Stimulated activated CD8-positive, alpha-beta memory T cell treated with anti-CD3 and anti-CD28 coated beads, Interleukin-4, amount 100 ng/mL, for 24 hours (primary cell): ENCODE measurements at regions not wholly inside any gene's neighbourhood (a gene's known extent, or its start where the extent isn't known, plus 50 kb on each side); places are given as distances from the start of the nearest gene placed in this dataset.

Source experiments
- DNase-seq: peaks from one replicate; pipeline ENCODE4 v3.0.0-alpha.2; 2020; ENCODE audit warnings: low read depth

DNA sequence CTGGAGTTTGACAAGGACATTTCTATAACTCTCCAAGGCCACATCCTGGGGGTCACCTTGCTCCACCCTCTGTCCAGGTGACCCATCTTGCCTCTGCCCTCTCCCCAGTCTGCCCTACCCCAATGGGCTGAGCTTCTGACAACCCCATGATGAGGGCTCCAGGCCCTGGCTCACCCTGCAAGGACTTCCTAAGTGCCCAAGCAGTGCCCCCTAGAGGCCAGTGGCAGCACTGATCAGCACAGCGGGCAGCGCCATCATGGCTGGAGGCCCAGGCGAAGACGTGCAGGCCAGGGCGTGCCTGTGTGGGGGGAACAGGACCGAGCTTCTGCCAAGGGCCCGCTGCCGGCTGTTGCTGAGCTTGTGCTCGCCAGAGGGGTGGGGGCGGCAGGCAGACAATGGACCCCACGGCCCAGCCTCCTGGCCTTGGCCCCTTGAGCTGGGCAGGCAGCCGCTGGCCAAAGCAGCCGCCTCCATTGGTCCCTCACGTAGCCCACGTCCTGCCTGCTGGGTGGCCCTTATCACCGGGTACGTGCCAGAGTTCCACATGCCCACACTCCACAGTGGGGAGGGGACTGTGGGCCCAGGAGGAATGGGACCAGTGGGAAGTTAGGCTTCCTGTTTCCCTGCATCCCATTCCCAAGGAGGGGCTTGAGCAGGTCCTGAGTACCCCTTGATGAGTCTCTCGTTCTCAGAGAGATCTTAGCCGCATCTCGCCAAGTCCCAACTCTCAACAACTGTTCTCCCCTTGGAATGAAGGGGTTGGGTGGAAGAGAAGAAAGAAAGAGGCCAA, 64.3 kb downstream of the MRPL14 start:
- no peak for DNase-seq

DNA sequence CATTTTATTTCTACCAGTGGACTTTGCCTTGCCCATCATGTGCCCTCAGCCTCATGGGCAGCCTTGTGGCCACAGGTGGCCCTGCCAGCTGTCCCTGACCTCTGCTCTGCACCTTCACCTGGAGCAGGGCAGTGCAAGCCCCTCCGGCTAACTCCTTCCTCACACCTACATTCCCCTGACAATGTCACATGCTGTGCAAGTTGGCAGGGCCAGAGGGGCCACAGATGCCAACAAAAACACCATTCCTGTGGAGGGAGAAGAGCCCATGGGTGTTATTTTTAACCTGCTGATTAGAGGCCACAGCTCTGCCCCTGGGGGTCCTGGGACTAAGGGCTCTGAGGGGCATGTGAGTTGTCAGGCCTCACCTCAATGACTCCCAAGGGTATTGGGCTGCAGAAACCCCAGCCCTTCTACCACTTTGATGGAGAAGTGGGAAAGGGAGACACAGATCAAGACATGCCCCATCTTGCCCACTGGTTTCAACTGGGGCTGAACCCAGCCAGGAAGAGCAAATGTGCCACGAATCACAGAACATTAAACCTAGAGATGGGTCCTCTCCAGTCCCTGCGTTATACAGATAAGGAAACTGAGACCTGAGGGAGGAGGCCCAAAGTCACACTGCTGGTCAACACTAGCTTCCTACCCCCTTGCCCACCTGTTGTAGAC, 65.0 kb downstream of the MRPL14 start:
- DNase-seq, result no peak

DNA sequence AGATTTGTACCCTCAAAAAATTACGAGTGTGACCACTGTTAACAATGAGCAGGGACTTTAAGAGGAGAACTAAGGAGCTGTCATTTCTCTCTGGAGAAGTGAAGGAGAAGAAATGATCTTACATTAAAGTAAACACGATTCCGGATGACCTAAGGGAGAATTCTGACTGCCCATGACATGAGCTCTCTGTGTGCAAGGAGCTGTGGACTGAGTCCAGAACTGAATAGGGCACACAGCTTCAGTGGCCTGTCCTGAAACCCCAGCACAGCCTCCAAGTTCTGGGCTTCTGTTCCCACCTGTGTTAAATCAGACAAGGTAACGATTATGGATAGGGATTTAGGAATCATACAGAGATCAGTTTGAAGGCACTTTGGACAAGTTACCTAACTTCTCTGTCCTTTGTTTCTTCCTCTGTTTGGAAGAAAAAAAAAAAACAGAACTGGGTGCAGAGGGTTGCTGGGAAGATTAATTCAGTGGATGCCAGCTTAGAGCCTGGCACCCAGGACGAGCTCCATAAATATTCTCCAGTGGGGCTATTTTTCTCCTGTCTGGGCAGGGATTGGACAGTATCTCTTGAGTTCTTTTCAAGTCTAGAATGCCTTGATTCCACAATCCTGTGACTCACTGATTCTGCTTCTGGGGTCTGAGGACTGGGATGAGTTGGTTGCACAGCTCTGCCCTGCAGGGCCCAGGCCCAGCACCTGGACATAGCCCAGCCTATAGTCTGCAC, 65.7 kb downstream of the MRPL14 start:
- DNase-seq, result no peak

DNA sequence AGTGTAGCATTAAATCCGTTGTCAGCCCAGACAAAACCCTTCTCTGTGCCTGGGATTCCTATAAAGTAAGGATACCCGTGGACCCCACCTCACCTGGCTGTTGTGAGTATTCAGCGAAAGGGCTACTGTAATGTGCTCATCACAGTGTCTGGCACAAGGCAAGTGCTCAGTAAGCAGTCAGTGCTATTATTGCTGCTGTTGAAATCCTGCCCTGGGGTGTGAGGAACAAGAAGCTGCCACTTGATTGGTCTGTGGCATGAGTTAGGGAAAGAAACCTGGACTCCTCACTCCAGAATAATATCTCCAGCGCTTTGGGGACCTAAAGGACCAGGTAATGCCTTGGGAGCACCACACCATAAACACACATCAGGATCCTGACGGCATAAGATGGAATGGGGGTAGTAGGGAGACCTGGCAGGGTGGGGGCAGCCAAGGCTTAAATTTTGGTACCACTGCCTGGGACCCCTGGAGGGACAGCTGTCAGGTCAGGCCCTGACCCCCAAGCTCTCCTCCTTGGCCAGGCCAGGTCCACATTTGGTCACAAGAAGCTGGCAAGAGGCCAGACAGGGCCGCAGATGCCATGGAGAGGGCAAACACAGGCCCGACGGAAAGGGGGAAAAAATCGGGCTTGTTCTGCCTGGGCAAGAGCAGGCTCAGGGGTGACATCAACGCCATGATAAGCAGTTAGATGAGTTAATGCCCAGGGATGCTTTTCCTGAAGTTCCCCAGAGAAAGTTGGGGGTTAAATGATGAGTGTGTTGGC, 66.5 kb downstream of the MRPL14 start:
- DNase-seq, result no peak

DNA sequence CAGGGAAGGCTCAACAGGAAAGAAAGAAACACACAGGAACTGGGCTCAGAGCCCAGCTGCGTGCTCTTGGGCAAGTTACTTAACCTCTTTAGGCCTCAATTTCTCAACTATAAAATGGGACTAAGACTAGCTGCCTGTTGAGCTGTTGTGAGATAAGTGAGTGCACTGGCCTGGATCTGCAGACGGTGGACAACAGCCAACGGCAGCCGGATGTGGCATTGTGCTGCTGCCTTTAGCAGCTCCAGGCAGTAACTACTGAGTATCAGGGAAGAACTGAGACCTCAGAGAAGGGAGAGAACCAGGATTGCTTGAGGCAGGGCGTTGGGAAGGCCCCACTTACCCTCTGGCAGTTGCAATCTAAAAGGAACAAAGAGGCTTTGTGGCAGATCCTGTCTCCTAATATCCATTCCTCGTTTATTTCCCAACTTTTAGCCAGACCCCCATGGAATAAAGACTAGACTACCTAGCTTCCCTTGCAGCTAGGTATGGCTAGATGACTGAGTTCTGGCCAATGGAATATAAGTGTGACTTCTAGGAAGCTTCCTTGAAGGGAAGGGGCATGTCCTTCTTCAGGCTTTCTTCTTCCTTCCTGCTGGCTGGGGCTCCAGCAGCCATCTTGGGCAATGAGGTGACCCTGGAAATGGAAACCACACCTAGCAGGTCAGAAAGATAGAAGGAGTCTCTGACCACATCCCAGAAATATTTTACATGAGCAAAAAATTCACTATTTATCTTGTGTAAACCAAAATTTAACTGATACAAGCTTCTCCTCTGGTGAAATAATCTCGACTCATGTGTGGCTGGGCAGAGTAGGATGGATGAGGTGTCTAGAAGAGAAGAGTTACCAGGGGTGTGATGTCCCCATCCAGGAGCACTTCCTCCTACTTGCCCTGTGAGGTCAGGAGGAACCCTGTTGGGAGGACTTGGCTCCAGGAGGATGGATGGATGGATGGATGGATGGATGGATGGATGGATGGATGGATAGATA, 67.6 kb downstream of the MRPL14 start:
- DNase-seq, result no peak

DNA sequence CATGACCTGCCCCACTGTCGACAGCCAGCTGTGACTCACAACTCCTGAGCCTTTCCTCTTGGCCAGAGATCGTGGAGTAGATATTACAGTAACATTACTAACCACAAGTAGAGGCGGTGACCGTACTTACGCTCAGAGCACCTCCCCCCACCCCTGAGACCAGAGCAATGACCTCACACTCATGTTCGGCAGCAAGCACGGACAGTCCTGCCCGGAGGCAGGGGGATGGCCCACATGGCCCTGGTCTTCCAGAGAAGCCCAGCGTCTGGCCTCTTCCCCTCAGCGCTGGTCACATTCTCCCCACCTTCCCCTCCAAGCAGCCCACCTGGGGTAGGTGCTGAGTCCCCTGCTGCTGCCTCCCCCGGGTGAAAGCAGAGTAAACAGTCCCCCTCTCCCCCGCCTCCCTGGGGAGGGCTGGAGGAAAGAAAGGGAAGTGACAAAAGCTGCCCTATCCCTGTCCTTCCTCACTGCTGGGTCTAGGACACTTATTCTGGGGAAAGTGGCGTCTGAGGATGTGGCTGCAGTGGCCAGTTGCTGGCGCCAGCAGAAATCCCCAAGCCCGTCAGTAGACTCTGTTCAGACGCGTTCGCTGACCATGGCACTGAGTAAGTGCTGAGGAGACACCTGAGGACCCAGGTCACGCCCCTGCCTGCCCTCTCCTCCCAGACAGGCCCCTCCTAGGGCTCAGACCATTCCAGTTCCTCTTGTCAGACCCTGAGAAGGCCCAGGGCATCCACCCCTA, 68.5 kb downstream of the MRPL14 start:
- no peak for DNase-seq

DNA sequence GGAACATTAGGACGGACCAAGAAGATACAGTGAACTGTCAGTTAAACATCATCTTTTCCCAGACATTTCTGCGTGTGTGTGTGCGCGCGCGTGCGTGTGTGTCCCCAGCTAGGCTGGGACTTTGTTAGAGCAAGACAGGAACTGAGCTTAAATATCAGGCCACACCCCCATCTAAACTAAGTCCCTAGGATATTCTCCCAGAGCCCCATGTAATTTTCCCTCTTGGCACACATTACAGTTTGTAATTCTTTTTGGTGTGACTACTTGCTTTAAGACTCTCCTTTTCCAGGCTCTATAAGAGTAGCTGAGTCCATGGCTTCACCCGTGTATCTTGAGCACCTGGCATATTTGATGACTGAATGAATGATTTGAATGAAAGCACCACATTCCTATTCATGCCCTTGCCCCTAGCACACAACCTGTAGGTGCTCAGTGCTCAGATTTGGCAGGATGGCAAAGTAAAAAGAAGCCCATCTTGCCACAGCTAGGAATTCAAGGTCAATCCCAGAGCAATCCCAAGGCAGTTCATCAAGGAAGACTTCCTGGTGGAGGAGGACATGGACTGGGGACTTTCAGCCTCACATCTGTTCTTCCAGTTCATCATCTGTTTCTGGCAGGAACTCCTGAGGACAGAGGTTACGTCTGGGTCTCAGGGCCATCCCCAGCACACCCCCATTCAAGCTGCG, 69.2 kb downstream of the MRPL14 start:
- DNase-seq, result no peak

DNA sequence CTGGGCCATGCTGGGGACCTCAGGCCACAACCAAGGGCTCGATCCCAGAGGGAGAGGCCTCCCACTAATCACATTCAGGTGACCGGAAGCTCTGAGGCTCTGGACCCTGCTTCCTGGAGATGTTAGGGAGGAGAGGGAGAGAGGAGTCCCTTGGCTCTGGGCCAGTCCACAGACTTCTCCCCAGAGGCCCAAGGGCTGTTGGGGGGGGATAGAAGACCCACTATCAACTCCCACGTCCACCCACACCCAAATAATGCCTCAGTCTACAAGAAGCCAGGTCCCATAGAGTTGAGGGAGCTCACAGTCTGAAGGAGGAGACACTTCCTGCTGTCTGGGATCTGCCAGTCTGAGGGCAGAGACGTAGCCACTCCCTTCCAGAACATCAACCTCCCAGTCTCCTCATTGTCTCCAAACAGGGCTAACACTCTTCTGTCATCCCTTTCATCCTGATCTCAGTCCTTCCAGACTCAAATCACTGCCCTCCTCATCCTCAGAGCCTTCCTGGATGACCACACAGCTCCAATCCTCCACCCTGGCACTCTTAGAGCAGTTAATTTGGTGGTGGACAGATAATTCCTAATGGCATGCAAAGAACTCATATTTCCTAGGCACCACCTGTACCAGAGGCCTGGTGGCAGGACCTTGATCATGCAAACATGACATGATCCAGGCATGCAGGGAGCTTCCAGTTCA, 69.9 kb downstream of the MRPL14 start:
- no peak for DNase-seq

DNA sequence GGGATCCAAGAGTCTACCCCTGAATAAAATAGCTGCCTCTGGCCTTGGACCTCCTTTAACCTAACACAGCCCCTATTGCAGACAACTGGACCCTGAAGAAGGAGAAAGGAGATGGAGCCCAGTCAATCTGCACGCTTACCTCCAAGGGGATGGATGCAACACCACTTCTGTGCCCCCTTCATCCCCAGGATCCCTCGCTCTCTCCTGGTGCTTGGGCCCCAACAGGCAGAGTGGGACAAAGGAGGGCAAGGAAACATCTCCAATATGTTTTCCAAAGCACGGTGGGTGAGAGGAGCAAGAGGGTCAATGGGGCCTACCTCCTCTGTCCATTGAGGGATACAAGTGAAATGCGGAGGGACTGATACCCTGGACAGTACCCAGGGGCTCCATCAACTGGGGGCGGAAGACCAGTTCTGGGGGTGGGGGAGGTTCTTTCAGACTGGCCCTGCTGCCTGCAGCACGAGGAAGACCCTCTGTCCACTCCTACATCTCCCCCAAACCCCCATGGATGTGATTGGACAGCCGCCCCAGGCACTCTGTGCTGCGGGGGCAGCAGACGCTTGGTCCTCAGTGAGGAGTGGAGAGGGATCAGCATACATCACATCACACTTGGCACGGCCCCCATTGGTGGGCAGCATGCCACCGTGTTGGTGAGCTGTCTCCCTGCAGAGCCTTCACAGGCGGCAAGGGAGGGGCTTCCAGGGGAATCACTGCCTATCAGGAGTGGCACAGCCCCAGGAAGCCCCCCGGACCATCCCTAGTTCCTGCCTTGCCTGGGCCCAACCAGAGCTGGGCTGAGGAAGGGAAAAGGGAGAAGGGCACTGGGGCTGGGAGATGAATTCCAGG, 70.6 kb downstream of the MRPL14 start:
- DNase-seq, result no peak

DNA sequence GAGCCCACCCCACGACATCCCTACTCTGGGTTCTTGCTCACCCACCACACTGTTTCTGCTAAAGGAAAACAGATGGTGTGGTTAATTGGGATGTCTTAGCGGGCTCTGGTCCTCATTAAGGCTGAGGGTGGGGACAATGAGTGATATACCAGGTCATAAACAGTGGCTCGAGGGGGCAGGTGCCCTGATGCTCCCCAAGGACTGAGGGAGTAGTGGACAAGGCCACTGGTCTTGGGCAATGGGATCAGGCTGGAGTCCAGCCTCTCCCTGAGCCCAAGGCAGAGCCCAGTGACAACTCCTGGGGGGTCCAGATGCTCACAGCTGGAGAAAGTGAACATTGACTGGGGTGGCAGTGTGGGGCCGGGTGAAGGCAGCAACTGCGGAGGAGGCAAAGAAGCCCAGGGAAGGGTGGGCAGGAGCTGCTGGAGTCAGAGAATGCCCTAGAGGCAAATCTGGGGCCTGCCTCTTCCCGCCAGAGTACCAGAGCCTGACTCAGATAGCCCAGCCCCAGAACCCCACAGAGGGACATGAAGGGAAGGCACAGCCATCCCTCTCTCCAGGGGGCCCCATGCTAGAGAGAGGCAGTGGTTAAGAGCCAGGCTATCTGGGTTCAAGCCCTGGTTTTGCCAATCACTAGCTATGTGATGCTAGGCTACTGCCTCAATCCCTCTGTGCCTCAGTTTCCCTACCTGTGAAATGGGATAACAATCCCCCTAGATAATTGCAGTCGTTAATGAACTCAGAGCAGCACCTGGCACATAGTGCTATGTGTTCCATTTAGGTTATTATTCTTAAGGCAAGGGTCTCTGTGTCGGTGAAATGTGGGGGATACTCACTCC, 72.3 kb downstream of the MRPL14 start:
- DNase-seq, result no peak

DNA sequence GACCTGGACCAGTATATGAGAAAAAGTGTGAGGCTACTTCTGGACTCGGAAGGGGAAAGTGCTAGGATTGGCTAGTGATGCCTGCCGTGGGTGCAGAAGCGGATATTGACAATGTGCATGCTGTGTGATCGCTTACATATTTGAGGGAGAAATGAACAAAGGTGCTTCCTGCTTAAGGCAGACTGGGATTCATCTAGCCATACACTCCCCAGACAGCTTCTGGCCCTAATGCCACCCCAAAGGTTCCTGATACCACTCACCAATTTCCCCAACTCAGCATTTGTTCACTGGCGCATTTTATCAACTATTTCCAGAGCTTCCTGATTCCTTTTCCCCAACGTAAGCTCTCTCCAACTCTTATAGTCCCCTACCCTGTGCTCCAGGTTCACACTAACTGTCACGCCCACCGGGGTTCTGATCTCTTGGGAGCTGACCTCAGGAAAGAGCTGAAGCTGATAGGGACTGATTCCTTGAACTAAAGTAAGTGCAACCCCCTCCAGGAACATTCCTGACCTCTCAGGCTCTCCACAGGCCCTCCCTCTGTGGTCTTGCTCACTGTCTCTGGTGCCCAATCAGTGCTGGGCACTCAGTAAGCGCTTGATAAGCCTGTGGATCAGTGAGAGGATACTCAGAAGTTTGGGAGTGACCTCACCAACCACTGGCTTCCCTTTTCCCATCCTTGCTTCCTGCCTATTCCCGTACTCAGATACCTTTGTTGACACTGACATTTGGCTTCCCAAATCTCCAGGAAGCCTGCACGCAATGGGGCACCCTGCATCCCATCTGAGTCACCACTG, 73.3 kb downstream of the MRPL14 start:
- no peak for DNase-seq

DNA sequence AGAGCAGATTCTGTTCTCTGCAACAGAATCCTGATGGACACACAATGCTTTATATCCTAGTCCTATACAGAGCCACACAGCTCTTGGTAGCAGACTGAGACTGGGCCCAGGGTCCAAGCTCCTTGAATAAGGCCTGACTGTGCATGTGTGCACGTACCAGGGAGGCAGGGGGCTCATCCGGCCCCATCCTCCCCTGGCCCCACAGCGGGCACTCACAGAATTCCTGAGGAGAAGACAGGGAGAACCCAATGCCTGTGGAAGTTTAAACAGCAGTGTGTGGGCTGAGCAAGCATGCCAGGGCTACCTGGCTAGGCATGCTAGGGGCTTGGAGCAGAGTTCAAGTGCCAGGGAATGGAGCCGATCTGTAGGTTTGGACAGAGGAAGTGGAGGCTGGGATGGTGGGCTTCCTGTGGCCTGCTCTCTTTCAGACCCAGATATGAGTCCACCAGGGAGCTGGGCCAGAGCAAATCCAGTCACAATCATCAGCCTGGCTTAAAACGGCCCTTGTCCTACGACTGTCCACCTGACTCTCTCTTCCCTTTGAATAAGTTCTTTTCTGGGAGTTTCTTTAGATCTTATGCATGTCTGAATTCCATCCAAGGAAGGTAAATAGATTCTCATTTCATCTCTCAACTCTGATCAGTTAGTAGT, 74.0 kb downstream of the MRPL14 start:
- no peak for DNase-seq

DNA sequence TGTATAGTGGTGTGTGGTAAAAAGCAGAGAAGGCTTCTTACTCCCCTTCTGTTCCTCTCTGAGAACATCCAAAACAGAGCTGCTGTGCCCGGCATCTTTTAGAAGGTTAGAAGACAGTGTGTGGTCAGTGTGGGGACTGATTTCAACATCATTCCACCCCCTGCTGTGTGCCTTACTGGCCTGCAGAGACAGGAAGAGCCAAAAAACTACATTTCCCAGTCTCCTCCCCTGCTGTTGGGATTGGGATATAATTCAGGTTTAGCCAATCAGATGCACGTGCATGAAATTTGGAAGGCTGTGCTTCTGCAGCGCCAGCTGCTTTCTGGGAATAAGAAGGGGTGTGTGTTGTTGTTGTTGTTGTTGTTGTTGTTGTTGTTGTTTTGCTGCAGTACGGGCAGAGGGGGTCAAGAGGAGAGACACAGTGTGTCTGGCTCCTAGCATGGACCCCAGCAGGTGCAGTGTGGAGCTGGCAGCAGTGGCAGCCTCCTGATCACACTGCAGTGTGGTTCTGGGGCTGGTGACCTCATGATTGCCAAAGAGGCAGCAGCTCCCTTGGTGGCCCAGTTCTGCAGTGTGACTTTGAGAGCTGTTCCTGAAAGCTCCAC, 74.7 kb downstream of the MRPL14 start:
- DNase-seq, result no peak

DNA sequence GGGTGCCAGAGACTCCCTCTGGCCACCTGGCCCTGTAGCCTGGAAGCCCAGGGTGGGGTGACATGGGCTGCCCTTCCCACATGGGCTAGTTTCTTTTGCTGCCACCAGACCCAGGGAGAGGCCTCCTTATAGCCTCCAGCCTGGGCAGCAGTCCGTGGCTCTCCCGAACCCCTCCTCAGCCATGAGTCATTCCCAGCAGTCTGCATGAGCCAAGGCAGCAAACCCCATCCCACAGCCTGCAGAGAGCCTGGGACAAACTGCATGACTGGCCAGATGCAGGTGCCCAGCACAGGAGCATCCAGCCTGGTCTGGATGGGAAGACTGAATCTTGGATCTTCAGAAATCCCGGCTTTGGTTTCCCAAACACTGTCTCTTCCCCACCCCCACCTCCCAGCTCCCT, 75.7 kb downstream of the MRPL14 start:
- DNase-seq, result no peak

DNA sequence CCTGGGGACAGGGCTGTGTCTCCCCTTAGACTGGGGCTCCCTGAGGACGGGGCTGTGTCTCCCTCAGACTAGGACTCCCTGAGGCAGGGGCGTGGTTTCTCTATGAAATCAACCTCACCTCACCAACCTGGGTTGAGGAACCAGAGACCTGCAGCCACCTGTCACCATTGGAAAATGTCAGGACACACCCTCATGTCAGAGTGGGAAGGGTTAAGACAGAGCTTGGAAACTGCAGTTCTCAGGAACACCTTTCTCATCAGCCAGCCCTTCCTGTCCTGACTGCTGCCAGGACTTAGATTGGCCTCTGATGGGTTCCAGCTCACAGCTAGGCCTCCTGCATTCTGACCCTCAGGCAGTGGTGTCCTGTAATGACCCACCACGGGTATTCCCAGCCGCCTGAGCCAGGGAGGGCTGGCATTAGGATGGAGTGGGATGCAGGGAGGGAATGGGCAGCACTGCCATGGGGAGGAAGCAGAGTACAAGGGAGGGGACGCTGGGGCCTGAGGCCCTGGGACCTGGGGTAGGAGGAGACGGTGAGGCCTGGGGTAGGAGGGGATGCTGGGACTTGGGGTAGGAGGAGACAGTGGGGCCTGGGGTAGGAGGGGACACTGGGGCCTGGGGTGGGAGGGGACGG, 76.3 kb downstream of the MRPL14 start:
- DNase-seq, result no peak
